ENCODE measurements at regions not wholly inside any gene's neighbourhood (a gene's known extent, or its start where the extent isn't known, plus 50 kb on each side); places are given as distances from the start of the nearest gene placed in this dataset.

DNA sequence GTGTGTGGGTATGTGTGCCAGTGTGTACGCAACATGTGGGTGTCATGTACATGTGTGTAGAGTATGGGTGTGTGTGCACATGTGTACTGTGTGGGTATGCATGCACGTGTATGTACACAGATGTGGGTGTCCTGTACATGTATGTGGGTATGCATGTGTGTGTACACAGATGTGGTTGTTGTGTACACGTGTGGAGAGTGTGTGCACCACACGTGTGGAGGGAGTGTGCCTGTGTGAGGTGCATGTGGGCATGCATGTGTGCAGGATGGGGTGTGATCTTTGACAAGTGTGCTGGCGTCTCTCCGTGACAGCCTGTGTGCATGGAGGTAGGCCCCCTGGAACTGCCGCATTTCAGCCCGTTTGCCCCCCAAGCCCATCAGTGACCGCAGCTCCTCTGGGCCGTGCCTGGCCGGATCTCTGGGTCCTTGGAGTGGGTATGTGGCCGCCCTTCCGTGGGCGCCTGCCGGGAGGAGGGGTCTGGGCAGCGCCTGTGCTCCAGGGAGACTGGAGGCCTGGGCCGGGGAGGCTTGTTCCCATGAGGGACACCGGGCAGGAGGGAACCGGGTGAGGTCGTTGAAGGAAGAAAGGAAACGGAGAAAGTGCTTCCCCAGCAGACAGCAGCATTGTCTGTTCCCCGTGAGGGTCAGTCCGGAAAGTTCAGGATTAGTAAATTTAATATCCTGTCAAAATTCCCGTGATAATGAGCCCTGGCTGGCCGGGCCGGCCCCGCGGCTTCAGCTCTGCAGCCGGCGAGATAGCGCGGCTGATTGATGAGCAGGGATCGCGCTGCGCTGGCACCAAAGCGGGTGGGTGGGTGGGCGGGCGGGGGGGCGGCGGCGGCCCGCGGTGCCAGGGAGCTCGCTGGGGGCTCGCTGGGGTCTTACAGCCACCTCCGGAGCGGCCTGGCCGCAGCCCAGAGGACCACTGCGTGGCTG, 91.1 kb upstream of the SOX1 start:
- TF ChIP-seq CTCF (conservative IDR thresholded peaks at IDR 0.05) (no peak), ZFX (IDR thresholded peaks at IDR 0.05) (no peak)

Measured in C4-2B (cell line).